ENCODE measurements at regions not wholly inside any gene's neighbourhood (a gene's known extent, or its start where the extent isn't known, plus 50 kb on each side); places are given as distances from the start of the nearest gene placed in this dataset.

- no peak for TF ChIP-seq EZH2phosphoT487 (IDR thresholded peaks at IDR 0.05; ENCODE audit: borderline replicate concordance)
- TF ChIP-seq CTCF (conservative IDR thresholded peaks at IDR 0.05; ENCODE audit: low read length) = no peak
Observed at GRCh38 chr5:3026099-3026498, 274.6 kb upstream of the IRX2 start.

All from Loucy (cell line).